ENCODE measurements at regions not wholly inside any gene's neighbourhood (a gene's known extent, or its start where the extent isn't known, plus 50 kb on each side); places are given as distances from the start of the nearest gene placed in this dataset.

DNA sequence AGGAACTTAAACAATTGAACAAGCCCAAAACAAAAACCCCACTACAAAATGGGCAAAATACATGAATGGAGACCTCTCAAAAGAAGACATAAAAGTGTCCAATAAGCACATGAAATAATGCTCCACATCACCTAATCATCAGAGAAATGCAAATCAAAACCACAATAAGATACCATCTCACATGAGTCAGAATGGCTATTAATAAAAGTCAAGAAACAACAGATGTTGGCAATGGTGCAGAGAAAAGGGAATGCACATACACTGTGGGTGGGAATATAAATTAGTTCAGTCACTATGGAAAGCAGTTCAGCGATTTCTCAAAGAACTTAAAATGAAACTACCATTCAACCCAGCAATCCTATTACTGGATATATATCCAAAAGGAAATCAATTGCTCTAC lies 337.4 kb upstream of the GRIA1 start:
- no peaks in the 10 kb centered on the region for H3K36me3 ChIP-seq
- no peak for TF ChIP-seq CTCF (IDR thresholded peaks at IDR 0.05; ENCODE audit: low read depth, low read length)
- no peaks in the 10 kb centered on the region for H3K4me1 ChIP-seq
- no peaks in the 10 kb centered on the region for H3K9me3 ChIP-seq
- no peak for DNase-seq
- H3K4me3 ChIP-seq (ENCODE audit: low read depth, low read length) = no peak overlapping the region
- no peaks in the 10 kb centered on the region for H3K27me3 ChIP-seq

DNA sequence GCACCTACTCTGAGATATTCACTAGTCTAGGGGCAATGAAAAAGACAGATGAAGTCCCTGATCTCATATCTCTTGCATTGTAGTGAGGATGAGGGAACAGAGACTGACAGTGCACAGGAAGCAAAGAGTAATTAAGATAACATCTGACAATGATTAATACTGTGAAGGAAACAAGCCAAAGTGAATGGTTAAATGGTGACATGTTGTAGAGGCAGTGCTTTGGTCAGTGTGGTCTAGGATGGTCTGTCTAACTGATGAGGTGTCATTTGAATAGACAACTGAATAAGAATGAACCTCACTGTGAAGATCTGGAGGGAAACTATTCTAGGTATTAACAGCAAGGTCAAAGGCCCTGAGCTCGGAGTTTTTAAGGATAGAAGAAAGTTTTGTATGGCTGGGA lies 333.3 kb upstream of the GRIA1 start:
- H3K9me3 ChIP-seq = no peaks in the 10 kb centered on the region
- no peak overlapping the region for H3K4me3 ChIP-seq (ENCODE audit: low read depth, low read length)
- DNase-seq = no peak
- H3K4me1 ChIP-seq = no peaks in the 10 kb centered on the region
- no peaks in the 10 kb centered on the region for H3K36me3 ChIP-seq
- TF ChIP-seq CTCF (IDR thresholded peaks at IDR 0.05; ENCODE audit: low read depth, low read length) = no peak
- H3K27me3 ChIP-seq = no peaks in the 10 kb centered on the region

DNA sequence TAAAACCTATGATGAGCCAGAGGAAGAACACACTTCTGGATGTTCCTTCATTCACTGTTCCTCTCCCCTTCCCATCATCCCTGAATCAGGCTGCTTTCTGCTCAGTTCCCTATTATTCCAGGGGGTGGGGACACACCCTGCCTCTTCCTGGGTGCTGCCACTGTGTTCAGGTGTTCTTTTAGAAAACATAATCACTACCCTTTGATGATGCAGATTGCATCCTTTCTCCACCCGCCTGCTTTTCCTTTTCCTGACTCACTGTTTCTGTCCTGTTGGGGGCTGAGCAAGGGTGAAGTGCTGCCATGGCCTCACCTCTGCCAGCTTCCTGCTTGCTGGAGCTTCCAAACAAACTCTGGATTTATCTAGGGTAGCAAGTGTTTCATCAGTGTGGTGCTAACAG lies 331.9 kb upstream of the GRIA1 start:
- no peaks in the 10 kb centered on the region for H3K27me3 ChIP-seq
- no peaks in the 10 kb centered on the region for H3K36me3 ChIP-seq
- TF ChIP-seq CTCF (IDR thresholded peaks at IDR 0.05; ENCODE audit: low read depth, low read length) = no peak
- no peak overlapping the region for H3K4me3 ChIP-seq (ENCODE audit: low read depth, low read length)
- no peak for DNase-seq
- H3K4me1 ChIP-seq = no peaks in the 10 kb centered on the region
- H3K9me3 ChIP-seq = no peaks in the 10 kb centered on the region

DNA sequence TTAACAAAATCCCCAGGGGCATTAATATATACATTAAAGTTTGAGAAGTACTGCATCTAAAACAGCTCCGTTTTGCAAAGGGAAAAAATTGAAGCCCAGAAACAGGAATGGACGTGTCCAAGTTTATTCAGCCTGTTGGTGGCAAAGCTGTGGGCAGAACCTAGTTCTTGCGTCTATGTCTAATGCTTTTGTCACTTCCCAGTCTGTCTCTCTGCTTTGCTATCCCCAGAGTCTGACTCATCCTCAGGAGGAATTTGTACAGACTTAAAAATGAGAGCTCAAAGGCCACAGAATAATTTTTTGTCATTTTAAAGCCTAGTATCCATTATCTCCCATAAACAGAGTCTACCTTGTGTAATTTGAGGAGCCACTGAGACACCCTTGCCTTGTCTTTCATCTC lies 330.9 kb upstream of the GRIA1 start:
- H3K4me1 ChIP-seq = no peaks in the 10 kb centered on the region
- no peak overlapping the region for H3K4me3 ChIP-seq (ENCODE audit: low read depth, low read length)
- no peaks in the 10 kb centered on the region for H3K27me3 ChIP-seq
- no peaks in the 10 kb centered on the region for H3K36me3 ChIP-seq
- no peaks in the 10 kb centered on the region for H3K9me3 ChIP-seq
- no peak for TF ChIP-seq CTCF (IDR thresholded peaks at IDR 0.05; ENCODE audit: low read depth, low read length)
- DNase-seq = no peak

GRCh38 chr5:153168241-153168640 lies 322.2 kb upstream of the GRIA1 start:
- Histone ChIP-seq H3K4me1 (no peaks in the 10 kb centered on the region), H3K27me3 (no peaks in the 10 kb centered on the region), H3K36me3 (no peaks in the 10 kb centered on the region), H3K4me3 (ENCODE audit: low read depth, low read length) (no peak overlapping the region), H3K9me3 (0 out of 2 replicates have a peak, but pooled peaks cover 2% of the 10 kb centered on the region)
- DNase-seq = no peak
- TF ChIP-seq CTCF (IDR thresholded peaks at IDR 0.05; ENCODE audit: low read depth, low read length) = no peak

GRCh38 chr5:153187503-153187902 lies 303.0 kb upstream of the GRIA1 start:
- no peak overlapping the region for H3K4me3 ChIP-seq (ENCODE audit: low read depth, low read length)
- no peak for TF ChIP-seq CTCF (IDR thresholded peaks at IDR 0.05; ENCODE audit: low read depth, low read length)
- H3K36me3 ChIP-seq = no peaks in the 10 kb centered on the region
- no peak for DNase-seq
- H3K4me1 ChIP-seq = no peaks in the 10 kb centered on the region
- no peaks in the 10 kb centered on the region for H3K9me3 ChIP-seq
- H3K27me3 ChIP-seq = no peaks in the 10 kb centered on the region

Measured in BE2C (cell line).